ENCODE measurements at regions not wholly inside any gene's neighbourhood (a gene's known extent, or its start where the extent isn't known, plus 50 kb on each side); places are given as distances from the start of the nearest gene placed in this dataset.

DNA sequence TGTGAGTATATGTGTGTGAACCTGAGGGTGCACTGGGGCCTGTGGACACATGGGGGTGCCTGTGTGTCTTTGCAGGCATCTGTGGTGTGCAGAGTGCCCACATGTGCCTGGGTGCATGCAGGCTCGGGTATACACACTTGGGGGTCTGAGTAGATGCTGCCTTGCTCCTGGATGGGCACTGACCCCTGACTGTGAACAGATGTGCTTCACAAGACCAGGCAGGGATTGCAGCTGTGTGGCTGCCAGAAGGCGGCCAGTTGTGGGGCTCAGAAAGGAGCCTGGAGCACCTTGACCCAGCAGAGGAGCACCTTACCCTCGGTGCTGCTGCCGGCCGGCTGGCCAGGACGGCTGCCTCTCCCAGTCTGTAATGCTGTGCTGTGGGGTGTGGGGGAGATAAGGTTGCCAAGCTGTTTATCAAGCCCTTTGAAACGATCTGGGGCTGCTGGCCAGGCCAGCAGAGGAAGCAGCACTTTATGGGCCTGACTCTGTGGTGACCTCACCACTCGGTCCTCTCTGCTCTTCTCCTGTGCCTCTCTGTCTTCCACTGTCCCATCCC lies 55.5 kb upstream of the MRPS22 start (continued):
- TF ChIP-seq, protein P1, sequence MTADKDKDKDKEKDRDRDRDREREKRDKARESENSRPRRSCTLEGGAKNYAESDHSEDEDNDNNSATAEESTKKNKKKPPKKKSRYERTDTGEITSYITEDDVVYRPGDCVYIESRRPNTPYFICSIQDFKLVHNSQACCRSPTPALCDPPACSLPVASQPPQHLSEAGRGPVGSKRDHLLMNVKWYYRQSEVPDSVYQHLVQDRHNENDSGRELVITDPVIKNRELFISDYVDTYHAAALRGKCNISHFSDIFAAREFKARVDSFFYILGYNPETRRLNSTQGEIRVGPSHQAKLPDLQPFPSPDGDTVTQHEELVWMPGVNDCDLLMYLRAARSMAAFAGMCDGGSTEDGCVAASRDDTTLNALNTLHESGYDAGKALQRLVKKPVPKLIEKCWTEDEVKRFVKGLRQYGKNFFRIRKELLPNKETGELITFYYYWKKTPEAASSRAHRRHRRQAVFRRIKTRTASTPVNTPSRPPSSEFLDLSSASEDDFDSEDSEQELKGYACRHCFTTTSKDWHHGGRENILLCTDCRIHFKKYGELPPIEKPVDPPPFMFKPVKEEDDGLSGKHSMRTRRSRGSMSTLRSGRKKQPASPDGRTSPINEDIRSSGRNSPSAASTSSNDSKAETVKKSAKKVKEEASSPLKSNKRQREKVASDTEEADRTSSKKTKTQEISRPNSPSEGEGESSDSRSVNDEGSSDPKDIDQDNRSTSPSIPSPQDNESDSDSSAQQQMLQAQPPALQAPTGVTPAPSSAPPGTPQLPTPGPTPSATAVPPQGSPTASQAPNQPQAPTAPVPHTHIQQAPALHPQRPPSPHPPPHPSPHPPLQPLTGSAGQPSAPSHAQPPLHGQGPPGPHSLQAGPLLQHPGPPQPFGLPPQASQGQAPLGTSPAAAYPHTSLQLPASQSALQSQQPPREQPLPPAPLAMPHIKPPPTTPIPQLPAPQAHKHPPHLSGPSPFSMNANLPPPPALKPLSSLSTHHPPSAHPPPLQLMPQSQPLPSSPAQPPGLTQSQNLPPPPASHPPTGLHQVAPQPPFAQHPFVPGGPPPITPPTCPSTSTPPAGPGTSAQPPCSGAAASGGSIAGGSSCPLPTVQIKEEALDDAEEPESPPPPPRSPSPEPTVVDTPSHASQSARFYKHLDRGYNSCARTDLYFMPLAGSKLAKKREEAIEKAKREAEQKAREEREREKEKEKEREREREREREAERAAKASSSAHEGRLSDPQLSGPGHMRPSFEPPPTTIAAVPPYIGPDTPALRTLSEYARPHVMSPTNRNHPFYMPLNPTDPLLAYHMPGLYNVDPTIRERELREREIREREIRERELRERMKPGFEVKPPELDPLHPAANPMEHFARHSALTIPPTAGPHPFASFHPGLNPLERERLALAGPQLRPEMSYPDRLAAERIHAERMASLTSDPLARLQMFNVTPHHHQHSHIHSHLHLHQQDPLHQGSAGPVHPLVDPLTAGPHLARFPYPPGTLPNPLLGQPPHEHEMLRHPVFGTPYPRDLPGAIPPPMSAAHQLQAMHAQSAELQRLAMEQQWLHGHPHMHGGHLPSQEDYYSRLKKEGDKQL (CRISPR knock-in tag; IDR thresholded peaks at IDR 0.05; ENCODE audit: borderline replicate concordance): no peak
- no peak for TF ChIP-seq ZBTB1 (CRISPR knock-in tag; IDR thresholded peaks at IDR 0.05; ENCODE audit: borderline replicate concordance, low read depth)
- TF ChIP-seq ADNP (tag; IDR thresholded peaks at IDR 0.05): no peak
- no peak for TF ChIP-seq ZNF644 (tag; IDR thresholded peaks at IDR 0.05; ENCODE audit: low read depth)
- no peak for TF ChIP-seq XRCC3 (IDR thresholded peaks at IDR 0.05)
- TF ChIP-seq ETS2 (tag; IDR thresholded peaks at IDR 0.05; ENCODE audit: borderline replicate concordance, poor library complexity, severe bottlenecking): no peak
- no peak for TF ChIP-seq ZNF23 (CRISPR knock-in tag; IDR thresholded peaks at IDR 0.05)
- no peak for TF ChIP-seq ZNF407 (IDR thresholded peaks at IDR 0.05; ENCODE audit: low read depth)
- TF ChIP-seq ARID3B (CRISPR knock-in tag; IDR thresholded peaks at IDR 0.05; ENCODE audit: borderline replicate concordance): no peak
